Right lobe of liver (tissue), 4 donors: ENCODE measurements at regions not wholly inside any gene's neighbourhood (a gene's known extent, or its start where the extent isn't known, plus 50 kb on each side); places are given as distances from the start of the nearest gene placed in this dataset.

Experiments used
- CTCF ChIP-seq, 4 donors: fragments of 200-600 bp in 3 of 4; fragments of 450-650 bp in 1 of 4; IDR thresholded peaks; one replicate each; pipeline versions ENCODE4 v1.5.1 to v1.8.0; 2016 to 2022; ENCODE audit warnings: antibody characterized with exemption in 4 of 4, mild to moderate bottlenecking in 2 of 4
- POLR2A ChIP-seq: fragments of 450-650 bp; IDR thresholded peaks from one replicate; pipeline ENCODE4 v1.6.1; 2017; ENCODE audit warnings: antibody characterized with exemption, mild to moderate bottlenecking
- donor health status: DM: no; HTN: no; CAD: no.
- donor health status: DM: no; HTN: no; CAD: no.
- donor health status: DM: no; HTN: yes; CAD: no.

GRCh38 chr13:112177450-112178288 is 110.7 kb downstream of the SOX1 start:
- no peak for TF ChIP-seq CTCF (IDR thresholded peaks at IDR 0.05)
- no peak for TF ChIP-seq POLR2A
